K562 (cell line): ENCODE measurements at regions not wholly inside any gene's neighbourhood (a gene's known extent, or its start where the extent isn't known, plus 50 kb on each side); places are given as distances from the start of the nearest gene placed in this dataset.

ENCODE experiments used
- ATAC-seq: fragments of 200-7000 bp; cut with Tn5 transposase; 3 replicates; pipeline ENCODE4 v1.9.1; 2020; ENCODE audit warnings: moderate library complexity
- BruUV-seq: library from RNA; stranded (reverse); fragments of 400-500 nt; replicated peaks from 2 replicates; lab custom pipeline; 2021; lab: Mats Ljungman, UMichigan
- CTCF ChIA-PET: fragments of 300-600 bp; formaldehyde crosslinking; extraction: SDS; loops from one replicate; lab custom pipeline; 2021; ENCODE audit warnings: low intra/inter-chr PET ratio; lab: Yijun Ruan, JAX
- POLR2A ChIA-PET: fragments of 300-600, 350-650 bp; sonication (Branson Sonifier 250); formaldehyde crosslinking; extraction: SDS; loops from one replicate; lab custom pipeline; 2021; ENCODE audit warnings: antibody characterized with exemption, inconsistent platforms; lab: Yijun Ruan, JAX
- DNase-seq, 4 experiments: peaks; one replicate each; pipeline versions ENCODE4 v3.0.0 to v3.0.0-alpha.2; 2011 to 2018; ENCODE audit warnings: low spot score in 3 of 4, mixed read lengths in 3 of 4; ENCODE audit errors: extremely low read depth in 1 of 4
- FAIRE-seq: peaks from 2 replicates; lab custom pipeline; 2011; peaks lifted over from hg19 to GRCh38; lab: Jason Lieb, UNC
- H2AFZ ChIP-seq: 2 replicates; pipeline ENCODE4 v1.6.0; 2011; ENCODE audit warnings: low read depth, low read length, control low read depth, inconsistent platforms
- H3K27ac ChIP-seq: fragments of 200-600 bp; 3 replicates; pipeline ENCODE4 v1.8.0; 2011; ENCODE audit warnings: low read depth, mild to moderate bottlenecking, control low read depth, inconsistent platforms, low read length, moderate library complexity, mixed read lengths; ENCODE audit errors: extremely low read depth
- H3K27me3 ChIP-seq, 2 experiments: fragments of 300-600 bp in 1 of 2; 2 replicates in 1 of 2; 3 replicates in 1 of 2; pipeline versions ENCODE4 v1.6.0 to v1.8.0; 2011; ENCODE audit warnings: inconsistent platforms in 2 of 2, low read length in 2 of 2, mild to moderate bottlenecking in 1 of 2, mixed read lengths in 1 of 2, moderate library complexity in 1 of 2; ENCODE audit not compliant: control insufficient read depth in 2 of 2, insufficient read depth in 2 of 2
- H3K36me3 ChIP-seq: fragments of 300-600 bp; 3 replicates; pipeline ENCODE4 v1.8.0; 2011; ENCODE audit warnings: mild to moderate bottlenecking, low read length, inconsistent platforms; ENCODE audit not compliant: control insufficient read depth, insufficient read depth
- H3K4me1 ChIP-seq, 2 experiments: fragments of 200-600 bp in 1 of 2; replicated peaks in 1 of 2; 2 replicates in 1 of 2; 3 replicates in 1 of 2; pipeline versions ENCODE4 v1.5.1 to v1.8.0; 2011; ENCODE audit warnings: inconsistent platforms in 2 of 2, low read length in 2 of 2, mild to moderate bottlenecking in 1 of 2, mixed read lengths in 1 of 2, moderate library complexity in 1 of 2; ENCODE audit not compliant: control insufficient read depth in 2 of 2, insufficient read depth in 2 of 2
- H3K4me2 ChIP-seq: 2 replicates; pipeline ENCODE4 v1.6.1; 2011; ENCODE audit warnings: low read length, control low read depth, inconsistent platforms, mixed read lengths; ENCODE audit not compliant: insufficient read depth
- H3K4me3 ChIP-seq: fragments of 200-600 bp; sonication (generic), shearing (Covaris generic); 2 replicates; pipeline ENCODE4 v1.5.1; 2016; ENCODE audit warnings: control low read depth, inconsistent platforms
- H3K79me2 ChIP-seq: fragments of 200-600 bp; 3 replicates; pipeline ENCODE4 v1.8.0; 2011; ENCODE audit warnings: low read length, inconsistent platforms; ENCODE audit not compliant: control insufficient read depth, insufficient read depth
- H3K9ac ChIP-seq, 2 experiments: 2 replicates each; pipeline versions ENCODE4 v1.6.0 to v1.6.1; 2011; ENCODE audit warnings: low read depth in 2 of 2, low read length in 2 of 2, control low read depth in 1 of 2, inconsistent platforms in 1 of 2, mild to moderate bottlenecking in 1 of 2, mixed read lengths in 1 of 2; ENCODE audit not compliant: insufficient read depth in 1 of 2
- H3K9me1 ChIP-seq: one replicate; pipeline ENCODE4 v1.6.0; 2011; ENCODE audit warnings: inconsistent platforms, mild to moderate bottlenecking, low read length, moderate library complexity; ENCODE audit not compliant: control insufficient read depth, insufficient read depth
- H3K9me3 ChIP-seq: replicated peaks from 2 replicates; pipeline ENCODE4 v1.5.1; 2011; ENCODE audit warnings: low read depth, low read length, inconsistent platforms; ENCODE audit not compliant: control insufficient read depth, insufficient read depth
- H4K20me1 ChIP-seq: replicated peaks from 2 replicates; pipeline ENCODE4 v1.6.1; 2011; ENCODE audit warnings: low read length, inconsistent platforms, mixed read lengths; ENCODE audit not compliant: control insufficient read depth, insufficient read depth
- ADNP ChIP-seq: fragments of 200-800 bp; sonication (Bioruptor generic); IDR thresholded peaks from 2 replicates; pipeline ENCODE4 v1.6.1; 2016; ENCODE audit warnings: missing genetic modification characterization, missing compliant biosample characterization
- CXXC5 ChIP-seq: fragments of 250-450 bp; sonication (Bioruptor Pico); IDR thresholded peaks from 2 replicates; pipeline ENCODE4 v1.8.0; 2022; ENCODE audit warnings: inconsistent platforms, mild to moderate bottlenecking, moderate library complexity
- KAT2B ChIP-seq: IDR thresholded peaks from one replicate; pipeline ENCODE4 v1.6.1; 2012; ENCODE audit warnings: low read depth, mild to moderate bottlenecking, control low read depth, inconsistent platforms, low read length, moderate library complexity
- ZHX1 ChIP-seq: fragments of 150-350 bp; conservative IDR thresholded peaks from 2 replicates; pipeline ENCODE4 v1.6.1; 2014; ENCODE audit warnings: low read length
- WGBS: fragments of 100-300 bp; shearing (Covaris generic); methylation state at CpG from one replicate; pipeline ENCODE4 v1.1.6; 2016; ENCODE audit warnings: low coverage, mixed read lengths; ENCODE audit not compliant: insufficient coverage; ENCODE audit errors: missing lambda C conversion rate; 5-methylcytosine and 5-hydroxymethylcytosine counted together
- in situ Hi-C: fragments of 300-500 bp; cut with MboI; formaldehyde crosslinking; loops from 4 replicates; pipeline ENCODE4 v1.15.0; 2018; ENCODE audit warnings: inconsistent platforms, mixed read lengths
- intact Hi-C: fragments of 100-400 bp; cut with micrococcal nuclease; formaldehyde crosslinking; loops from 2 replicates; pipeline ENCODE4 v1.14.2; 2022

- TF ChIP-seq ADNP (tag) = no peak
Measured at GRCh38 chr12:97394657-97395056, 67.9 kb upstream of the RMST start (continued).

GRCh38 chr12:97397008-97397407 lies 65.6 kb upstream of the RMST start:
- Histone ChIP-seq H2AFZ (no peak overlapping the region), H3K27me3 (no peaks in the 10 kb centered on the region), H4K20me1 (no peaks in the 10 kb centered on the region), H3K27ac (no peak overlapping the region), H3K4me2 (no peak overlapping the region)
- no TSS peak for BruUV-seq
- POLR2A ChIA-PET = no interaction called here
- TF ChIP-seq ZHX1 (no peak), KAT2B (no peak), CXXC5 (CRISPR knock-in tag) (no peak)
- TF ChIP-seq, all 486 proteins: peak for 0
- no peak overlapping the region for H3K4me3 ChIP-seq
- in situ Hi-C loops (no loop called here), intact Hi-C loops (no loop called here)
- 4% methylated on average over 4 of the region's 4 CpGs for WGBS
- H3K79me2 ChIP-seq = no peaks in the 10 kb centered on the region
- ATAC-seq (no peak), DNase-seq (no peak), FAIRE-seq (no peak)
- no peaks in the 10 kb centered on the region for H3K4me1 ChIP-seq
- no peaks in the 10 kb centered on the region for H3K9me1 ChIP-seq
- CTCF ChIA-PET = no interaction called here
- H3K9ac ChIP-seq = no peak overlapping the region
- H3K9me3 ChIP-seq = no peaks in the 10 kb centered on the region
- H3K36me3 ChIP-seq = no peaks in the 10 kb centered on the region
